Lower leg skin (tissue), 4 donors: ENCODE measurements at regions not wholly inside any gene's neighbourhood (a gene's known extent, or its start where the extent isn't known, plus 50 kb on each side); places are given as distances from the start of the nearest gene placed in this dataset.

ENCODE experiments used
- DNase-seq, 2 donors: peaks; one replicate each; pipeline ENCODE4 v3.0.0-alpha.2; 2019; ENCODE audit warnings: low spot score in 2 of 2
- H3K4me3 ChIP-seq: fragments of 200-600 bp; sonication (generic); 2 replicates; pipeline ENCODE4 v1.5.1; 2017; ENCODE audit warnings: mild to moderate bottlenecking, low read depth; ENCODE audit not compliant: poor library complexity, severe bottlenecking
- POLR2A ChIP-seq, 2 donors: fragments of 450-650 bp; IDR thresholded peaks; one replicate each; pipeline ENCODE4 v1.6.1; 2016 to 2017; ENCODE audit warnings: antibody characterized with exemption in 2 of 2, mild to moderate bottlenecking in 1 of 2, moderate library complexity in 1 of 2
- WGBS, 2 donors: methylation state at CpG; one replicate each; pipeline ENCODE4 v1.1.5; 2018; 5-methylcytosine and 5-hydroxymethylcytosine counted together
- intact Hi-C: fragments of 100-400 bp; cut with DNase I; formaldehyde crosslinking; loops from one replicate; pipeline ENCODE4 v1.15.0; 2023; ENCODE audit warnings: low total_unique reads
- TF ChIP-seq, protein P1 (sequence below), 3 donors: fragments of 450-650 bp; IDR thresholded peaks; one replicate each; pipeline ENCODE4 v1.5.1; 2016; ENCODE audit warnings: antibody characterized with exemption in 3 of 3, mild to moderate bottlenecking in 3 of 3, moderate library complexity in 2 of 3

DNA sequence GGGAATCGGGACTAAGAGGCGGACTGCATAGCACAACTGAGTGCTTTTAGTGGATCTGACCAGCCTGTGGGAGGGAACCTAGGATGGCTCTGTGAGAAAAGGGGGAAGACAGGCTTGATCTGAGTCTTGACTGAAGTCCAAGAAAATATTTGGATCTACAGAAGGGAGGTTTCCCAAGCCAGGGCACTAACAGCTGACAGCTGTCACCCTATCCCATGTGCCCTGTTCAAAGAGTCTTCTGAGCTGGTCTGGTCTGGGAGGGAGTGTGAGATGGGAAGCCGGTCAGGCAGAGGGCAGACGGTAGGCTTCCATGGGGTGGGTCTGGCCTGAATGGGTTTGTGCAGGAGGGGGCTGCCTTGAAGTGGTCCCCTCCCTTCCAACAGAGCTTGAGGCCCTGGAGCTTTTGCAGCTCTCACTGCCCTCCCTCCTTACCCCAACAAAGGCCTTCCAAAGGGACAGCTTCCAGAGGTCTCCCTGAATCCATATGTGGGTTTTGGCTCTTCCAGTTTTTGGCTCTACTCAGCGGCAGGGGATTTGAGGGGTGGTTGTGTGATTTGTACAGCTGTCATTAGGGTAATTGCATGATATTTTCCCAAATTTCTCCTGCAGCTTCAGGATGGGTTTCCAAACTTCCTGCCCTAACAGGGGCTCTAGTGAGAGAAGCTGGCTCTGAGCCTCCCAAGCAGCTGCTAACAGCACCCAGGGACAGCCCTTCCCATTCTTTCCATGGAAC is 643.7 kb downstream of the BCOR start:
- H3K4me3 ChIP-seq = no peak overlapping the region
- DNase-seq = no peak
- intact Hi-C loops = no loop called here
- WGBS, 2 donors = 60 to 77% methylated on average over 5 of the region's 5 CpGs
- TF ChIP-seq, protein P1, sequence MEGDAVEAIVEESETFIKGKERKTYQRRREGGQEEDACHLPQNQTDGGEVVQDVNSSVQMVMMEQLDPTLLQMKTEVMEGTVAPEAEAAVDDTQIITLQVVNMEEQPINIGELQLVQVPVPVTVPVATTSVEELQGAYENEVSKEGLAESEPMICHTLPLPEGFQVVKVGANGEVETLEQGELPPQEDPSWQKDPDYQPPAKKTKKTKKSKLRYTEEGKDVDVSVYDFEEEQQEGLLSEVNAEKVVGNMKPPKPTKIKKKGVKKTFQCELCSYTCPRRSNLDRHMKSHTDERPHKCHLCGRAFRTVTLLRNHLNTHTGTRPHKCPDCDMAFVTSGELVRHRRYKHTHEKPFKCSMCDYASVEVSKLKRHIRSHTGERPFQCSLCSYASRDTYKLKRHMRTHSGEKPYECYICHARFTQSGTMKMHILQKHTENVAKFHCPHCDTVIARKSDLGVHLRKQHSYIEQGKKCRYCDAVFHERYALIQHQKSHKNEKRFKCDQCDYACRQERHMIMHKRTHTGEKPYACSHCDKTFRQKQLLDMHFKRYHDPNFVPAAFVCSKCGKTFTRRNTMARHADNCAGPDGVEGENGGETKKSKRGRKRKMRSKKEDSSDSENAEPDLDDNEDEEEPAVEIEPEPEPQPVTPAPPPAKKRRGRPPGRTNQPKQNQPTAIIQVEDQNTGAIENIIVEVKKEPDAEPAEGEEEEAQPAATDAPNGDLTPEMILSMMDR (IDR thresholded peaks at IDR 0.05) = no peak
- TF ChIP-seq POLR2A (IDR thresholded peaks at IDR 0.05) = no peak

DNA sequence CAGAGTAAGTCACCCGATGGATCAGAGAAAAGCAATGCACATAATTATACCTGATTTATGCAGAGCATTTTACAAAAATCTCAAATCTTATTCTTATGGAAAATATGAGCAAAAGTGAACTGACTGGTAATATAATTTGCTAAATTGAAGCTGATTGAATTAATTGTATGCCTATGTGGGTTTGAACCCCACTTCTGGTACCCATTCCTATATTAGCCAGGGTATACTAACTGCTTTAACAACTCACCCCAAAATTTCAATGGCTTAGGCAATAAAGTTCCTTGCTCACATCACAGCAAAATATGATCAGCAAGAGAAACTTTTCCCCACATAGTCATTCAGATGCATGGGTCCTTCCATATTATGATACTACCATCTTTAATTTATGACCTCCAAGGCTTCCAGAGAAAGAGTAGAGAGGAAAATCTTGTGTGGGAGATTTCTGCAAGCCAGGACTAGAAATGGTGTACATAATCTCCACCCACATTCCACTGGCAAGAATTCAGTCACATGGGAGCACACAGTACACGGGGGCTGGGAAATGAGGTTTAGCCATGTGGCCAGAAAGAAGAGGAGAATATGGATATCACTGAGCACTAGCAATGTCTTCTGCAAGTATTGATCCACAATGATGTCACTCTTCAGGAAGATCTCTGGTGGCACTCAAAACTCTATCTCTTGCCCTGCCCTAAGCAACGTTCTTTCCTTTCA is 640.7 kb downstream of the BCOR start:
- H3K4me3 ChIP-seq = no peak overlapping the region
- TF ChIP-seq, protein P1 (IDR thresholded peaks at IDR 0.05) = no peak
- TF ChIP-seq POLR2A (IDR thresholded peaks at IDR 0.05) = no peak
- intact Hi-C loops = no loop called here
- 49 to 70% methylated on average over 3 of the region's 3 CpGs for WGBS, 2 donors
- DNase-seq = no peak

DNA sequence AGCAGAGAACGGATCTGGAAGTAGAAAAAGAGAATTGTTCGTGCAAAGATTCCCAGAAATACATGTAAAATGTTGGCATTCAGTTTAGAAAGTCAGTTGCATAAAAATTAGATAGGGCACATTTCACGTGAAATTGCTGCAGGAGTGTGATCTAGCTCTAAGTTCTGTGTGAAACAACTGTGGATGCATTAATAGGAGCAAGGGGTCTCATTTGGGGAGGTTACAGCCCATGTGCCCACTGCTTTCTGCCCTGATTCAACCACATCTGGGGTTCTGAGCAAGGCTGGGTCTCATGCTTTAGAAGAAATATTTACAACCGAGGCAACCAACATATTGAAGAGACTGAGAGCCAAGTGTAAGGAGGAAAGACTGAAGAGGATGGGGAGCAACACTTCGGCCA is 639.0 kb downstream of the BCOR start:
- DNase-seq = no peak
- no peak overlapping the region for H3K4me3 ChIP-seq
- TF ChIP-seq POLR2A (IDR thresholded peaks at IDR 0.05) = no peak
- TF ChIP-seq, protein P1 (IDR thresholded peaks at IDR 0.05) = no peak
- 79 to 96% methylated on average over 5 of the region's 5 CpGs for WGBS, 2 donors
- intact Hi-C loops = no loop called here

DNA sequence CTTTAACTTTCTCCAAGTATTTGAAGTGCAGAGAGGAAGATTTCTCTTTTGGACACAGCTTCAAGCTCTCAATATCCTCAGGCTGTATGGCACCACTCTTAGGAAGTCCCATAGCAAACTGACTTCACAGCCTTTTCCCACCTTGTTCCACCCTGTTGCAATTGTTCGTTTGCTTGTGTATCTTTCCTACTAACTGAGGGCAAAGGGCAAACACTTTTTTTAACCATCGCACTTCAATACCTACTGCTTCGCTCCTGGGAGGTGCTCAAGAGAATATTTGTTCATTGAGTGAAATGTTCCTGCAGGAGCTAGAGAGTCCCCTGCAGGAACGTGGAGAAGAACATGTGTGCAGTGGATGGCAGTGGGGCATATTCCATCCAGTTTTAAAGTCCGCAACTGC is 638.6 kb downstream of the BCOR start:
- 80 to 96% methylated on average over 5 of the region's 5 CpGs for WGBS, 2 donors
- intact Hi-C loops = no loop called here
- TF ChIP-seq POLR2A (IDR thresholded peaks at IDR 0.05) = no peak
- TF ChIP-seq, protein P1 (IDR thresholded peaks at IDR 0.05) = no peak
- DNase-seq = no peak
- no peak overlapping the region for H3K4me3 ChIP-seq

DNA sequence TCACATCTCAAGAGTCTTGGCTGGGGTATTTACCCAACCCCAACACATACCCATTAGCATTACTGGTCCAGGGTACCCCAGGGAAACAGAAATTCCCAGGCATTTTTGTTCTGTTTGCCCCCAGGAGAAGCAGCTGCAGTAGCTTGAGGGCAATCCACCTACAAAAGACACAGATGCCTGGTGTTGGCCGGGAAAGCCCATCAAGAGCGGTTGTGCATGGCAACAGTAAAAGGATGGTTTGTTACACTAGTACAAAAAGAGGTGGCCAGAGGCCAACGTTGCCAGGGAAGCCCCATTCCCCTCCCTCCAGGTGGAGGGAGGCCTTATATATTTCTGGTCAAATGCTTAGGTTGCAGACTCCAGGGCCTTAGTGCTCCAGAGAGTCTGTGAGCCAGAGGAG is 637.8 kb downstream of the BCOR start:
- no peak for DNase-seq
- H3K4me3 ChIP-seq = no peak overlapping the region
- WGBS, 2 donors = 63 to 72% methylated on average over 3 of the region's 3 CpGs
- TF ChIP-seq, protein P1 (IDR thresholded peaks at IDR 0.05) = no peak
- TF ChIP-seq POLR2A (IDR thresholded peaks at IDR 0.05) = no peak
- intact Hi-C loops = no loop called here
